IgD-negative memory B cell (primary cell): ENCODE measurements at regions not wholly inside any gene's neighbourhood (a gene's known extent, or its start where the extent isn't known, plus 50 kb on each side); places are given as distances from the start of the nearest gene placed in this dataset.
A peak's percentile ranks its signal among the peaks of the same experiment; 100 is the strongest.
"Not testable (repeated sequence)": the region's sequence is repeated elsewhere in the genome, so short reads cannot be mapped to it uniquely, and the experiment has no call there.

Source experiments
- H3K27ac Mint-ChIP-seq, 3 donors: one replicate each; pipeline ENCODE4 v1.8.0; 2020 to 2022; ENCODE audit warnings: mild to moderate bottlenecking in 3 of 3, mixed read lengths in 3 of 3, moderate library complexity in 1 of 3
- H3K27me3 Mint-ChIP-seq: one replicate; pipeline ENCODE4 v1.8.0; 2021; ENCODE audit warnings: mixed read lengths
- H3K36me3 Mint-ChIP-seq: one replicate; pipeline ENCODE4 v1.8.0; 2020; ENCODE audit warnings: mild to moderate bottlenecking, mixed read lengths
- H3K4me1 Mint-ChIP-seq, 3 donors: one replicate each; pipeline ENCODE4 v1.8.0; 2020 to 2022; ENCODE audit warnings: mixed read lengths in 3 of 3, mild to moderate bottlenecking in 1 of 3
- H3K4me3 Mint-ChIP-seq, 4 donors: one replicate each; pipeline ENCODE4 v1.8.0; 2020 to 2022; ENCODE audit warnings: mild to moderate bottlenecking in 4 of 4, mixed read lengths in 4 of 4, moderate library complexity in 3 of 4
- H3K9me3 Mint-ChIP-seq, 3 donors: one replicate each; pipeline ENCODE4 v1.8.0; 2020 to 2021; ENCODE audit warnings: mixed read lengths in 3 of 3, mild to moderate bottlenecking in 1 of 3

- Mint-ChIP-seq H3K4me3 (no peak overlapping the region), H3K9me3 (no peaks in the 10 kb centered on the region), H3K4me1 (no peaks in the 10 kb centered on the region), H3K27ac (no peak overlapping the region), H3K36me3 (no peaks in the 10 kb centered on the region), H3K27me3 (peaks cover 8% of the 10 kb centered on the region)
These were observed 261.7 kb downstream of the MATN1 start for GRCh38 chr1:30461640-30462039.

- Mint-ChIP-seq H3K4me3 (no peak overlapping the region), H3K27ac (no peak overlapping the region), H3K4me1 (no peaks in the 10 kb centered on the region), H3K36me3 (no peaks in the 10 kb centered on the region), H3K27me3 (peaks cover 8% of the 10 kb centered on the region), H3K9me3 (no peaks in the 10 kb centered on the region)
These were observed 262.7 kb downstream of the MATN1 start for GRCh38 chr1:30460661-30461060.

GRCh38 chr1:30458730-30459485, 264.5 kb downstream of the MATN1 start:
- H3K9me3 Mint-ChIP-seq, H3K4me1 Mint-ChIP-seq, H3K36me3 Mint-ChIP-seq, H3K27me3 Mint-ChIP-seq, H3K27ac Mint-ChIP-seq, H3K4me3 Mint-ChIP-seq: not testable (repeated sequence)

- no peaks in the 10 kb centered on the region for H3K36me3 Mint-ChIP-seq
- H3K4me3 Mint-ChIP-seq, result no peak overlapping the region
- H3K9me3 Mint-ChIP-seq, result no peaks in the 10 kb centered on the region
- H3K27ac Mint-ChIP-seq, result no peak overlapping the region
- H3K4me1 Mint-ChIP-seq, result no peaks in the 10 kb centered on the region
- H3K27me3 Mint-ChIP-seq, result no peaks in the 10 kb centered on the region
These were observed 270.5 kb downstream of the MATN1 start for GRCh38 chr1:30452925-30453324.

GRCh38 chr1:30452170-30452569, 271.2 kb downstream of the MATN1 start:
- H3K27me3 Mint-ChIP-seq, result no peaks in the 10 kb centered on the region
- no peak overlapping the region for H3K27ac Mint-ChIP-seq
- H3K36me3 Mint-ChIP-seq, result no peaks in the 10 kb centered on the region
- H3K4me1 Mint-ChIP-seq, result peaks cover 0 to 1% (median 0%) of the 10 kb centered on the region in 3 donors
- no peaks in the 10 kb centered on the region for H3K9me3 Mint-ChIP-seq
- H3K4me3 Mint-ChIP-seq, result no peak overlapping the region

- no peak overlapping the region for H3K4me3 Mint-ChIP-seq
- H3K4me1 Mint-ChIP-seq, result peaks cover 0 to 1% (median 0%) of the 10 kb centered on the region in 3 donors
- no peaks in the 10 kb centered on the region for H3K36me3 Mint-ChIP-seq
- no peaks in the 10 kb centered on the region for H3K27me3 Mint-ChIP-seq
- H3K9me3 Mint-ChIP-seq, result no peaks in the 10 kb centered on the region
- H3K27ac Mint-ChIP-seq, result no peak overlapping the region
These were observed 271.8 kb downstream of the MATN1 start for GRCh38 chr1:30451532-30452125.

- H3K4me1 Mint-ChIP-seq, result peaks cover 0 to 1% (median 0%) of the 10 kb centered on the region in 3 donors
- peaks cover 3% of the 10 kb centered on the region for H3K27me3 Mint-ChIP-seq
- no peaks in the 10 kb centered on the region for H3K36me3 Mint-ChIP-seq
- no peak overlapping the region for H3K4me3 Mint-ChIP-seq
- H3K27ac Mint-ChIP-seq, result no peak overlapping the region
- no peaks in the 10 kb centered on the region for H3K9me3 Mint-ChIP-seq
These were observed 272.6 kb downstream of the MATN1 start for GRCh38 chr1:30450818-30451233.

- Mint-ChIP-seq H3K4me1 (peaks cover 0 to 1% (median 0%) of the 10 kb centered on the region in 3 donors), H3K36me3 (no peaks in the 10 kb centered on the region), H3K4me3 (no peak overlapping the region), H3K27ac (peak overlapping the region in 1 of 3 donors; percentile 78), H3K9me3 (no peaks in the 10 kb centered on the region), H3K27me3 (peaks cover 4% of the 10 kb centered on the region)
These were observed 273.1 kb downstream of the MATN1 start for GRCh38 chr1:30450148-30450817.

- peaks cover 5% of the 10 kb centered on the region for H3K27me3 Mint-ChIP-seq
- H3K4me3 Mint-ChIP-seq, result no peak overlapping the region
- H3K9me3 Mint-ChIP-seq, result peaks cover 0 to under 1% (median 0%) of the 10 kb centered on the region in 3 donors
- no peak overlapping the region for H3K27ac Mint-ChIP-seq
- no peaks in the 10 kb centered on the region for H3K36me3 Mint-ChIP-seq
- peaks cover 0 to 1% (median 0%) of the 10 kb centered on the region in 3 donors for H3K4me1 Mint-ChIP-seq
These were observed 273.8 kb downstream of the MATN1 start for GRCh38 chr1:30449428-30450147.

GRCh38 chr1:30449003-30449402, 274.4 kb downstream of the MATN1 start:
- Mint-ChIP-seq H3K9me3 (peaks cover 0 to 6% (median 3%) of the 10 kb centered on the region in 3 donors), H3K36me3 (no peaks in the 10 kb centered on the region), H3K4me1 (peaks cover 0 to 1% (median 0%) of the 10 kb centered on the region in 3 donors), H3K27ac (no peak overlapping the region), H3K27me3 (peaks cover 5% of the 10 kb centered on the region), H3K4me3 (no peak overlapping the region)

- H3K4me1 Mint-ChIP-seq, result peaks cover 0 to 1% (median 0%) of the 10 kb centered on the region in 3 donors
- no peak overlapping the region for H3K4me3 Mint-ChIP-seq
- no peaks in the 10 kb centered on the region for H3K36me3 Mint-ChIP-seq
- H3K27ac Mint-ChIP-seq, result no peak overlapping the region
- peaks cover 0 to 6% (median 3%) of the 10 kb centered on the region in 3 donors for H3K9me3 Mint-ChIP-seq
- H3K27me3 Mint-ChIP-seq, result peaks cover 5% of the 10 kb centered on the region
These were observed 275.7 kb downstream of the MATN1 start for GRCh38 chr1:30447701-30448100.

- Mint-ChIP-seq H3K27ac (no peak overlapping the region), H3K4me1 (peaks cover 0 to 1% (median 0%) of the 10 kb centered on the region in 3 donors), H3K4me3 (no peak overlapping the region), H3K9me3 (peaks cover 0 to 6% (median 3%) of the 10 kb centered on the region in 3 donors), H3K27me3 (peaks cover 5% of the 10 kb centered on the region), H3K36me3 (no peaks in the 10 kb centered on the region)
These were observed 276.3 kb downstream of the MATN1 start for GRCh38 chr1:30447080-30447479.

- no peak overlapping the region for H3K4me3 Mint-ChIP-seq
- H3K9me3 Mint-ChIP-seq, result peaks cover 0 to 6% (median 3%) of the 10 kb centered on the region in 3 donors
- H3K27me3 Mint-ChIP-seq, result peaks cover 5% of the 10 kb centered on the region
- H3K27ac Mint-ChIP-seq, result no peak overlapping the region
- H3K4me1 Mint-ChIP-seq, result peaks cover 0 to 1% (median 0%) of the 10 kb centered on the region in 3 donors
- H3K36me3 Mint-ChIP-seq, result no peaks in the 10 kb centered on the region
These were observed 276.9 kb downstream of the MATN1 start for GRCh38 chr1:30446508-30446907.

GRCh38 chr1:30446095-30446494, 277.3 kb downstream of the MATN1 start:
- H3K36me3 Mint-ChIP-seq, result no peaks in the 10 kb centered on the region
- H3K4me1 Mint-ChIP-seq, result peaks cover 0 to 1% (median 0%) of the 10 kb centered on the region in 3 donors
- no peak overlapping the region for H3K4me3 Mint-ChIP-seq
- no peak overlapping the region for H3K27ac Mint-ChIP-seq
- peaks cover 0 to 6% (median 3%) of the 10 kb centered on the region in 3 donors for H3K9me3 Mint-ChIP-seq
- H3K27me3 Mint-ChIP-seq, result peaks cover 5% of the 10 kb centered on the region

GRCh38 chr1:30445449-30445848, 277.9 kb downstream of the MATN1 start:
- peaks cover 0 to 1% (median 0%) of the 10 kb centered on the region in 3 donors for H3K4me1 Mint-ChIP-seq
- H3K27me3 Mint-ChIP-seq, result peaks cover 5% of the 10 kb centered on the region
- H3K9me3 Mint-ChIP-seq, result peaks cover 0 to 6% (median 3%) of the 10 kb centered on the region in 3 donors
- peak overlapping the region in 1 of 4 donors; percentile 19 for H3K4me3 Mint-ChIP-seq
- H3K27ac Mint-ChIP-seq, result no peak overlapping the region
- H3K36me3 Mint-ChIP-seq, result no peaks in the 10 kb centered on the region
